ENCODE measurements at regions not wholly inside any gene's neighbourhood (a gene's known extent, or its start where the extent isn't known, plus 50 kb on each side); places are given as distances from the start of the nearest gene placed in this dataset.

DNA sequence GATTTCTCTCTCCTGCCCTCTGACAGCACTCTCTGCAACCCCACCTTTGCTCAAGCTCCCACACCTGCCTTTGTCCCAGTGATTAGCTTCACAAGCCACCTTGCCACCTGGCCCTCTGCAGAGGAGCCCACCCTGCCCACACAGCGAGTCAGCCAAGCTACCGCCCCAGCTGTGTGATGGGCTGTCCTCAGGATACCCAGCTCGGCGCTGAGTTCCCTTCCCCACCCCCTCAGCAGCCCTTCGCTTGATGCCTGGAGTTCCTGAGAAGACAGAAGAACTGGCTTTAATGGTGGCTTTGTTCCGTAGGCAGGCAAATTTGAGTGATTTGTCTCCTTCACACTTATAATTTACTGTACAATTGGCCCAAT, 266.4 kb downstream of the CBLN1 start:
- TF ChIP-seq CTCF (IDR thresholded peaks at IDR 0.05; ENCODE audit: low read depth, low read length, poor library complexity, severe bottlenecking) (no peak), EZH2phosphoT487 (IDR thresholded peaks at IDR 0.05; ENCODE audit: borderline replicate concordance, low read length) (no peak)
